ENCODE measurements at regions not wholly inside any gene's neighbourhood (a gene's known extent, or its start where the extent isn't known, plus 50 kb on each side); places are given as distances from the start of the nearest gene placed in this dataset.

DNA sequence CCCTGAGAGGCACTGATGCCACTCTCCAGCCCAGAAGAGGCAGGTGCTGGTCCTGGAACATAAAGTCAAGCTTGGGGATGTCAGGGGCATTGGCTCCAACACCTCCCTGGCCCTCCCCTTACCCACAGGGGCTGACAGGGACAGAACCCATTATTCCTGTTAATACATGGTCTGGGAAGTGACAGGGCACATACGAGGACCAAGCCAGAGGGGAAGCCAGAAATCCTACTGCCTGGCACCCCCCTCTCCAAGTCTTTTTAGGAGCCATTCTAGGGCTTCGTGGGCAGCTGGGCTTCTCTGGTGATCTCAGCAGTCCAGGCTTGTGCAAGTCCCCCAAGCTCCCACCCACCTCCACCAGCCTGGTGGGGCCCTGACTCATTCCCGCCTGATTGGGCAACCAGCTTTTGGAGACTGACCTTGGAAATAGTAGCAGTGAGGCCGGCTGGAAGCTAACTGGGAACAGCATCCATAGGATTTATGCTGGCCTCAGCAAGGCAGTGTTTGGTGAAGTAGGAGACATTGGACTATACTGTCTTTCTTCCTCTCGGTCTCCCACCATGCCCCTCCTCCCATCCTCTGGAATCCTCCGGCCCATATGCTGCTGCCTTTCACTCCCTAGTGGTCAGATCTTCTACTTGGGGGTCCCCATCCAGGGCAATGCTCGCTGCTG is 86.4 kb upstream of the HK2 start:
- no peak overlapping the region for H3K4me3 ChIP-seq
- H3K9me3 ChIP-seq (replicated peaks) = no peaks in the 10 kb centered on the region
- TF ChIP-seq, protein P1, sequence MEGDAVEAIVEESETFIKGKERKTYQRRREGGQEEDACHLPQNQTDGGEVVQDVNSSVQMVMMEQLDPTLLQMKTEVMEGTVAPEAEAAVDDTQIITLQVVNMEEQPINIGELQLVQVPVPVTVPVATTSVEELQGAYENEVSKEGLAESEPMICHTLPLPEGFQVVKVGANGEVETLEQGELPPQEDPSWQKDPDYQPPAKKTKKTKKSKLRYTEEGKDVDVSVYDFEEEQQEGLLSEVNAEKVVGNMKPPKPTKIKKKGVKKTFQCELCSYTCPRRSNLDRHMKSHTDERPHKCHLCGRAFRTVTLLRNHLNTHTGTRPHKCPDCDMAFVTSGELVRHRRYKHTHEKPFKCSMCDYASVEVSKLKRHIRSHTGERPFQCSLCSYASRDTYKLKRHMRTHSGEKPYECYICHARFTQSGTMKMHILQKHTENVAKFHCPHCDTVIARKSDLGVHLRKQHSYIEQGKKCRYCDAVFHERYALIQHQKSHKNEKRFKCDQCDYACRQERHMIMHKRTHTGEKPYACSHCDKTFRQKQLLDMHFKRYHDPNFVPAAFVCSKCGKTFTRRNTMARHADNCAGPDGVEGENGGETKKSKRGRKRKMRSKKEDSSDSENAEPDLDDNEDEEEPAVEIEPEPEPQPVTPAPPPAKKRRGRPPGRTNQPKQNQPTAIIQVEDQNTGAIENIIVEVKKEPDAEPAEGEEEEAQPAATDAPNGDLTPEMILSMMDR (IDR thresholded peaks at IDR 0.05; ENCODE audit: borderline replicate concordance) = no peak
- no peaks in the 10 kb centered on the region for H3K36me3 ChIP-seq
- no peak overlapping the region for H3K27ac ChIP-seq (replicated peaks)
- H3K27me3 ChIP-seq (ENCODE audit: low read depth) = peaks cover 26% of the 10 kb centered on the region
- no peak for DNase-seq
- H3K4me1 ChIP-seq = no peaks in the 10 kb centered on the region
- intact Hi-C loops (cut with micrococcal nuclease) = no loop called here

DNA sequence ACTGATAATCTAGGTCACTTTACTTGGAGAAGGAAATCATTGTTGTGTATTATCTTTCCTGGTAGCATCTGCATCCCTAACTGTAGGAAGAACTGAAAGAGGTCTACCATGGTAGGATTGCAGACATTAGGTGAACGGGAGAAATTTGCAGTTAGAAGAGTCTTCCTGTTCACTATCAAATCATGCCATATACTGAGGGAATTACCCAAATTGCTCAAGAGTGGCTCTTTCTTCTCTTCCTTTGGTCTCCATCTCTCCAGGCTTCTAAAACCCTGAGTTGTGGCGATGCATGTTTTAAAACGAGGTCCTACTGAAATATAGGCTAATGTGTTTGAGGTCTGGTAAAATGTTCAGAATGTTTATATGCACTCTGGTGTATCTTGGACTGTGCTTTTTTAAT is 85.3 kb upstream of the HK2 start:
- TF ChIP-seq, protein P1 (IDR thresholded peaks at IDR 0.05; ENCODE audit: borderline replicate concordance) = no peak
- no peaks in the 10 kb centered on the region for H3K9me3 ChIP-seq (replicated peaks)
- DNase-seq = no peak
- peaks cover 26% of the 10 kb centered on the region for H3K27me3 ChIP-seq (ENCODE audit: low read depth)
- intact Hi-C loops (cut with micrococcal nuclease) = no loop called here
- H3K4me1 ChIP-seq = no peaks in the 10 kb centered on the region
- no peaks in the 10 kb centered on the region for H3K36me3 ChIP-seq
- no peak overlapping the region for H3K27ac ChIP-seq (replicated peaks)
- no peak overlapping the region for H3K4me3 ChIP-seq

DNA sequence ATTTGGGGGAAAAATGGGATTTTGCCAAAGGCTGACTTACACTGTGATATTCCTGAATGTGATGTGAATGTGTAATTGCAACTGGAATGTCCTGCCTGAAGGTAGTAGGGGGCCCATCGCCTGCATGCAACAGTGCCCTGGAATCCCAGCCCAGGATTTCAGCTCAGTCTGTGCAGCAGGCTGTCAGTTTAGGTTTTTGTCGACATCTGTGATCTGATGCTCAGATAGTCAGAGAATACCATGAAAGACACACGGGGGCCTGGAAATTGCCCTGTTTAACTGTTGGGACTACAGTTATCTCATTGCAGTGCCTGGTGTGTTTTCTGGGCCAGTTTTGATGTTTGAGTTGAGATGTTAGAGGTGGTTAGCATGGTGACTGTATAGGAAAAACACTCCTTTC is 84.5 kb upstream of the HK2 start:
- Histone ChIP-seq H3K4me1 (no peaks in the 10 kb centered on the region), H3K27ac (replicated peaks) (no peak overlapping the region), H3K36me3 (no peaks in the 10 kb centered on the region), H3K4me3 (no peak overlapping the region), H3K27me3 (ENCODE audit: low read depth) (peaks cover 26% of the 10 kb centered on the region), H3K9me3 (replicated peaks) (no peaks in the 10 kb centered on the region)
- TF ChIP-seq, protein P1 (IDR thresholded peaks at IDR 0.05; ENCODE audit: borderline replicate concordance) = no peak
- intact Hi-C loops (cut with micrococcal nuclease) = no loop called here
- DNase-seq = no peak

DNA sequence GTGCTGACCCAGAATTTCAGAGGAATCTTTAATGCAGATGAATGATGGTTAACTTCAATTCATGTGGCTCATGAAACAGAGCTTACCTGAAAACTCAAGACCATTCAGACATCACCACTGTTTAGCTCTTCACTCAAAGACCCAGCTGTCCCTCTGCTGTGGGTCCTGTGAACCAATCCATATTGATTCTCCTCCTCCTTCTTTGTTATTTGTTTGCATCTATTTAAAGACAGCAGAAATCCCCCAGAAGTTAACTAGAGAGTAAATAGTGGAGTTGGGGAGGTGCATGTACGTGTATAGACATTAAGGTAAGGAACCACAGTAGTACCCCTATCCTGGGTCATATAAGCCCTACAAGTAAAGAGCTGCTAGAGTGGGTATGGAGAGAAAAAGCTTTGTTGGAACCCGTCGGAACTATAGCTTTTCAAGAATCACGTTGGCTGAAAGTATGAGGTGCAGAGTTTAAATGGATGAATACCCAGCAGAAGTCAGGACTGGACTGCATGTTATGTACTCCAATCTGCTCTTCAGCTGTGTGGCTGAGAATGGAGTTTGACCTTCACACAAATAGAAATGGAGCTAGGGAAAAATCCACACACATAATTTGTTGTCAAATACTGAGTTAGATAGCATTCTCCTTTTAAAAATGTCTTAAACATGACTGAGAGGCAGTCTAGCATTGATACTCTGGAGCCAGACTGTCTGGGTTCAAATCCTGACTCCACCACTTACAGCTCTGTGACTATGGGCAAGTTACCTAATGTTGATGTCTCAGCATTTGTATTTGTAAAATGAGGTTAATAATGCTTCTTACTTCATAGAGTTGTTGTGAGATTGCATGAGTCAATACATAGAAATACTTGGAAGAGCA is 81.7 kb upstream of the HK2 start:
- Histone ChIP-seq H3K9me3 (replicated peaks) (peaks cover 19% of the 10 kb centered on the region), H3K4me3 (no peak overlapping the region), H3K27ac (replicated peaks) (no peak overlapping the region), H3K36me3 (no peaks in the 10 kb centered on the region), H3K4me1 (no peaks in the 10 kb centered on the region), H3K27me3 (ENCODE audit: low read depth) (peaks cover 26% of the 10 kb centered on the region)
- intact Hi-C loops (cut with micrococcal nuclease) = no loop called here
- no peak for DNase-seq
- TF ChIP-seq, protein P1 (IDR thresholded peaks at IDR 0.05; ENCODE audit: borderline replicate concordance) = no peak

DNA sequence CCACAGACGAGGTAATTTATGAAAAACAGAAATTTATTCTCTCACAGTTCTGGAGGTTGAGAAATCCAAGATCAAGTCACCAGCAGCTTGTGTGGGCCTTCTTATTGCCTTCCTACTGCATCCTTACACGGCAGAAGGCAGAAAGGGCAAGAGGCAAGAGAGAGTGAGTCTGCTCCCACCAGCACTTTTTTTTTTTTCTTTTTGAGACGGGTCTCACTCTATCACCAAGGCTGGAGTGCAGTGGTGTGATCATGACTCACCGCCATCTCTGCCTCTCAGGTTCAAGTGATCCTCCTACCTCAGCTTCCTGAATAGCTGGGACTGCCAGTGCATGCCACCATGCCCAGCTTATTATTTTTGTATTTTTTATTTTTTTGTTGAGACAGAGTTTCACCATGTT is 78.5 kb upstream of the HK2 start:
- Histone ChIP-seq H3K27me3 (ENCODE audit: low read depth) (peaks cover 6% of the 10 kb centered on the region), H3K36me3 (no peaks in the 10 kb centered on the region), H3K9me3 (replicated peaks) (peaks cover 25% of the 10 kb centered on the region), H3K4me1 (no peaks in the 10 kb centered on the region), H3K4me3 (no peak overlapping the region), H3K27ac (replicated peaks) (no peak overlapping the region)
- intact Hi-C loops (cut with micrococcal nuclease) = no loop called here
- no peak for DNase-seq
- TF ChIP-seq, protein P1 (IDR thresholded peaks at IDR 0.05; ENCODE audit: borderline replicate concordance) = no peak
